HCT116 (cell line): ENCODE measurements at regions not wholly inside any gene's neighbourhood (a gene's known extent, or its start where the extent isn't known, plus 50 kb on each side); places are given as distances from the start of the nearest gene placed in this dataset.

Experiments
- ATAC-seq: fragments of 200-7000 bp; cut with Tn5 transposase; 2 replicates; pipeline ENCODE4 v1.9.1; 2020; ENCODE audit warnings: mild to moderate bottlenecking, moderate library complexity
- BruUV-seq: library from RNA; stranded (reverse); fragments of 400-500 nt; replicated peaks from 2 replicates; lab custom pipeline; 2021; lab: Mats Ljungman, UMichigan
- CTCF ChIA-PET: fragments of 300-600 bp; sonication (Branson Sonifier 250); formaldehyde crosslinking; loops from one replicate; lab custom pipeline; 2021; ENCODE audit warnings: antibody characterized with exemption; lab: Charles Lee
- POLR2A ChIA-PET: fragments of 300-600, 350-600 bp; sonication (Branson Sonifier 250); formaldehyde crosslinking; loops from one replicate; lab custom pipeline; 2021; ENCODE audit warnings: antibody characterized with exemption; lab: Charles Lee
- RAD21 ChIA-PET, 2 experiments: fragments of 300-600 bp; sonication (Branson Sonifier 250); formaldehyde crosslinking; loops; one replicate each; lab custom pipeline; 2023; ENCODE audit warnings: low total read pairs in 2 of 2; ENCODE audit not compliant: uncharacterized antibody in 2 of 2, unreplicated experiment in 2 of 2, low non-redundant PET in 1 of 2; lab: Charles Lee
- DNase-seq: peaks from one replicate; pipeline ENCODE4 v3.0.0-alpha.2; 2010; ENCODE audit warnings: low read depth, low spot score
- H2AFZ ChIP-seq: fragments of 200-600 bp; shearing (Covaris generic), sonication (generic); 2 replicates; pipeline ENCODE4 v1.6.1; 2017; ENCODE audit warnings: low read depth, mixed run types, mixed read lengths, antibody characterized with exemption, low read length; ENCODE audit not compliant: poor library complexity, severe bottlenecking
- H3K27ac ChIP-seq: 2 replicates; pipeline ENCODE4 v1.5.1; 2012; ENCODE audit warnings: low read depth, low read length
- H3K27me3 ChIP-seq: fragments of 200-600 bp; sonication (generic); 2 replicates; pipeline ENCODE4 v1.6.1; 2016; ENCODE audit warnings: mixed run types, low read length, mixed read lengths; ENCODE audit not compliant: insufficient read depth
- H3K36me3 ChIP-seq, 2 experiments: fragments of 200-500 bp in 1 of 2; fragments of 200-600 bp in 1 of 2; sonication (Bioruptor generic) in 1 of 2; sonication (generic) in 1 of 2; 2 replicates each; pipeline versions ENCODE4 v1.5.1 to v1.6.1; 2014 to 2016; ENCODE audit warnings: low read length in 2 of 2, inconsistent platforms in 1 of 2, mixed read lengths in 1 of 2, mixed run types in 1 of 2; ENCODE audit not compliant: insufficient read depth in 2 of 2, control insufficient read depth in 1 of 2
- H3K4me1 ChIP-seq, 2 experiments: fragments of 200-600 bp in 1 of 2; sonication (generic) in 1 of 2; 2 replicates each; pipeline versions ENCODE4 v1.5.1 to v1.6.1; 2012 to 2017; ENCODE audit warnings: low read length in 2 of 2, inconsistent platforms in 1 of 2, mild to moderate bottlenecking in 1 of 2, mixed read lengths in 1 of 2, mixed run types in 1 of 2, moderate library complexity in 1 of 2; ENCODE audit not compliant: insufficient read depth in 2 of 2, control insufficient read depth in 1 of 2
- H3K4me2 ChIP-seq: fragments of 200-600 bp; sonication (generic); 2 replicates; pipeline ENCODE4 v1.6.1; 2017; ENCODE audit warnings: mixed run types, low read length, mixed read lengths
- H3K4me3 ChIP-seq, 2 experiments: fragments of 200-600 bp in 1 of 2; sonication (generic) in 1 of 2; replicated peaks in 1 of 2; 2 replicates each; pipeline ENCODE4 v1.5.1; 2011 to 2016; ENCODE audit warnings: low read length in 2 of 2, control low read depth in 1 of 2, low read depth in 1 of 2, mild to moderate bottlenecking in 1 of 2, mixed read lengths in 1 of 2, mixed run types in 1 of 2
- H3K79me2 ChIP-seq: fragments of 200-600 bp; sonication (generic); 2 replicates; pipeline ENCODE4 v1.6.1; 2017; ENCODE audit warnings: mild to moderate bottlenecking, mixed run types, low read length, moderate library complexity, mixed read lengths; ENCODE audit not compliant: insufficient read depth
- H3K9ac ChIP-seq: fragments of 200-600 bp; sonication (generic); 2 replicates; pipeline ENCODE4 v1.6.1; 2016; ENCODE audit warnings: low read length, mixed read lengths
- H3K9me2 ChIP-seq: fragments of 200-600 bp; sonication (generic), shearing (Covaris generic); 2 replicates; pipeline ENCODE4 v1.6.1; 2017; ENCODE audit warnings: mixed run types, mild to moderate bottlenecking, moderate library complexity; ENCODE audit not compliant: insufficient read depth
- H3K9me3 ChIP-seq, 2 experiments: fragments of 200-500 bp in 1 of 2; fragments of 200-600 bp in 1 of 2; sonication (Bioruptor generic) in 1 of 2; sonication (generic) in 1 of 2; 2 replicates each; pipeline ENCODE4 v1.6.1; 2014 to 2017; ENCODE audit warnings: low read length in 2 of 2, mixed read lengths in 2 of 2, inconsistent platforms in 1 of 2, low read depth in 1 of 2, mild to moderate bottlenecking in 1 of 2, mixed run types in 1 of 2, moderate library complexity in 1 of 2; ENCODE audit not compliant: control insufficient read depth in 1 of 2, insufficient read depth in 1 of 2
- H4K20me1 ChIP-seq: fragments of 200-600 bp; sonication (generic), shearing (Covaris generic); 2 replicates; pipeline ENCODE4 v1.6.1; 2017; ENCODE audit warnings: mixed run types, mild to moderate bottlenecking, moderate library complexity; ENCODE audit not compliant: insufficient read depth
- CBX3 ChIP-seq: IDR thresholded peaks from 2 replicates; pipeline ENCODE4 v1.6.1; 2012; ENCODE audit warnings: low read depth
- EGR1 ChIP-seq: IDR thresholded peaks from 2 replicates; pipeline ENCODE4 v1.6.1; 2012; ENCODE audit warnings: low read depth
- ELF1 ChIP-seq: IDR thresholded peaks from 2 replicates; pipeline ENCODE4 v1.6.1; 2012; ENCODE audit warnings: low read depth, borderline replicate concordance
- EZH2 ChIP-seq: fragments of 200-600 bp; sonication (generic); IDR thresholded peaks from 2 replicates; pipeline ENCODE4 v1.6.1; 2017; ENCODE audit warnings: antibody characterized with exemption, mixed run types
- EZH2phosphoT487 ChIP-seq: fragments of 200-600 bp; IDR thresholded peaks from 2 replicates; pipeline ENCODE4 v1.6.1; 2018; ENCODE audit warnings: antibody characterized with exemption, borderline replicate concordance
- FOSL1 ChIP-seq: IDR thresholded peaks from 2 replicates; pipeline ENCODE4 v1.6.1; 2012; ENCODE audit warnings: low read depth
- POLR2A ChIP-seq: IDR thresholded peaks from 2 replicates; pipeline ENCODE4 v1.7.0; 2011; ENCODE audit warnings: borderline replicate concordance; ENCODE audit not compliant: insufficient read depth, insufficient read length; ENCODE audit errors: extremely low read depth
- RAD21 ChIP-seq: IDR thresholded peaks from 2 replicates; pipeline ENCODE4 v1.6.1; 2012; ENCODE audit warnings: low read depth, mild to moderate bottlenecking
- SIN3A ChIP-seq: IDR thresholded peaks from 2 replicates; pipeline ENCODE4 v1.6.1; 2012; ENCODE audit warnings: low read depth
- SP1 ChIP-seq: IDR thresholded peaks from 2 replicates; pipeline ENCODE4 v1.6.1; 2012; ENCODE audit warnings: low read depth
- SRF ChIP-seq: IDR thresholded peaks from 2 replicates; pipeline ENCODE4 v1.6.1; 2012; ENCODE audit warnings: low read depth
- YY1 ChIP-seq: IDR thresholded peaks from 2 replicates; pipeline ENCODE4 v1.6.1; 2011; ENCODE audit warnings: low read length, low read depth, moderate library complexity, mild to moderate bottlenecking; ENCODE audit not compliant: insufficient replicate concordance; ENCODE audit errors: extremely low read depth
- ZBTB33 ChIP-seq: IDR thresholded peaks from 2 replicates; pipeline ENCODE4 v1.6.1; 2011; ENCODE audit warnings: mild to moderate bottlenecking, low read length, moderate library complexity; ENCODE audit not compliant: insufficient replicate concordance; ENCODE audit errors: extremely low read depth
- ZFX ChIP-seq: fragments of 450-650 bp; IDR thresholded peaks from 2 replicates; pipeline ENCODE4 v1.6.1; 2017
- ZNF274 ChIP-seq: fragments of 200-500 bp; sonication (Bioruptor generic); IDR thresholded peaks from 2 replicates; pipeline ENCODE4 v1.6.1; 2014; ENCODE audit warnings: mild to moderate bottlenecking, low read depth, low read length, inconsistent platforms
- intact Hi-C: fragments of 100-400 bp; cut with micrococcal nuclease; formaldehyde crosslinking; loops from 2 replicates; pipeline ENCODE4 v1.10.0; 2022
- TF ChIP-seq, protein P1 (sequence below): IDR thresholded peaks from 2 replicates; pipeline ENCODE4 v1.6.1; 2012; ENCODE audit warnings: low read depth
- TF ChIP-seq, protein P2 (sequence below): IDR thresholded peaks from 2 replicates; pipeline ENCODE4 v1.6.1; 2012
- TF ChIP-seq, protein P3 (sequence below), 3 experiments: fragments of 200-600 bp in 1 of 3; sonication (generic) in 1 of 3; IDR thresholded peaks in 2 of 3; conservative IDR thresholded peaks in 1 of 3; 2 replicates each; pipeline ENCODE4 v1.5.1; 2012 to 2017; ENCODE audit warnings: low read depth in 2 of 3, low read length in 2 of 3, antibody characterized with exemption in 1 of 3, borderline replicate concordance in 1 of 3, control low read depth in 1 of 3, mild to moderate bottlenecking in 1 of 3, mixed read lengths in 1 of 3, mixed run types in 1 of 3, moderate library complexity in 1 of 3; ENCODE audit not compliant: insufficient read depth in 1 of 3

DNA sequence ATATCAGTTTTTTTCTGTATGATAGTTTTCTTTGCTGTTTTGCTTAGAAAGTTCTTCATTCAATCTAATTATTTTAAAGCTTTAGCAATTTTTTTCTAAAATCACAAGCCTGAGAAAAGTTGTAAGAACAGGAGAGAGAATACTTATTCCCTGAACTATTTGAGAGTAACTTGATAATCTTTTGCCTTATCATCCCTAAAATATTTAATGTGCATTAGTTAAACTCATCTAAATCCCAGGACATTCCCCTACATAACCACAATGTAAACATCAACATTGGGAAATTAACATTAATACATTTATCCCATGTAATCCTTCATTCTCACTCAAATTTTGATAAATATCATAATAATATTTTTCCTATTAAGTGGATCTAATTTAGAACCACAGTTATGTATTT, 241.8 kb downstream of the CD109 start:
- H3K9me3 ChIP-seq = no peaks in the 10 kb centered on the region
- BruUV-seq = no TSS peak
- H2AFZ ChIP-seq = no peak overlapping the region
- no peak overlapping the region for H3K4me2 ChIP-seq
- TF ChIP-seq, protein P1, sequence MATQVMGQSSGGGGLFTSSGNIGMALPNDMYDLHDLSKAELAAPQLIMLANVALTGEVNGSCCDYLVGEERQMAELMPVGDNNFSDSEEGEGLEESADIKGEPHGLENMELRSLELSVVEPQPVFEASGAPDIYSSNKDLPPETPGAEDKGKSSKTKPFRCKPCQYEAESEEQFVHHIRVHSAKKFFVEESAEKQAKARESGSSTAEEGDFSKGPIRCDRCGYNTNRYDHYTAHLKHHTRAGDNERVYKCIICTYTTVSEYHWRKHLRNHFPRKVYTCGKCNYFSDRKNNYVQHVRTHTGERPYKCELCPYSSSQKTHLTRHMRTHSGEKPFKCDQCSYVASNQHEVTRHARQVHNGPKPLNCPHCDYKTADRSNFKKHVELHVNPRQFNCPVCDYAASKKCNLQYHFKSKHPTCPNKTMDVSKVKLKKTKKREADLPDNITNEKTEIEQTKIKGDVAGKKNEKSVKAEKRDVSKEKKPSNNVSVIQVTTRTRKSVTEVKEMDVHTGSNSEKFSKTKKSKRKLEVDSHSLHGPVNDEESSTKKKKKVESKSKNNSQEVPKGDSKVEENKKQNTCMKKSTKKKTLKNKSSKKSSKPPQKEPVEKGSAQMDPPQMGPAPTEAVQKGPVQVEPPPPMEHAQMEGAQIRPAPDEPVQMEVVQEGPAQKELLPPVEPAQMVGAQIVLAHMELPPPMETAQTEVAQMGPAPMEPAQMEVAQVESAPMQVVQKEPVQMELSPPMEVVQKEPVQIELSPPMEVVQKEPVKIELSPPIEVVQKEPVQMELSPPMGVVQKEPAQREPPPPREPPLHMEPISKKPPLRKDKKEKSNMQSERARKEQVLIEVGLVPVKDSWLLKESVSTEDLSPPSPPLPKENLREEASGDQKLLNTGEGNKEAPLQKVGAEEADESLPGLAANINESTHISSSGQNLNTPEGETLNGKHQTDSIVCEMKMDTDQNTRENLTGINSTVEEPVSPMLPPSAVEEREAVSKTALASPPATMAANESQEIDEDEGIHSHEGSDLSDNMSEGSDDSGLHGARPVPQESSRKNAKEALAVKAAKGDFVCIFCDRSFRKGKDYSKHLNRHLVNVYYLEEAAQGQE = no peak
- no peak for TF ChIP-seq SRF
- no peak for TF ChIP-seq FOSL1
- TF ChIP-seq ELF1 = no peak
- no peak for TF ChIP-seq CBX3
- TF ChIP-seq EZH2 = no peak
- no peak for TF ChIP-seq EZH2phosphoT487
- no peak for TF ChIP-seq YY1
- TF ChIP-seq, protein P2, sequence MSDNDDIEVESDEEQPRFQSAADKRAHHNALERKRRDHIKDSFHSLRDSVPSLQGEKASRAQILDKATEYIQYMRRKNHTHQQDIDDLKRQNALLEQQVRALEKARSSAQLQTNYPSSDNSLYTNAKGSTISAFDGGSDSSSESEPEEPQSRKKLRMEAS = no peak
- TF ChIP-seq ZFX = no peak
- no peak for TF ChIP-seq POLR2A
- TF ChIP-seq SIN3A = no peak
- TF ChIP-seq ZBTB33 = no peak
- TF ChIP-seq RAD21 = no peak
- no peak for TF ChIP-seq EGR1
- TF ChIP-seq ZNF274 = no peak
- no peak for TF ChIP-seq SP1
- TF ChIP-seq, protein P3, sequence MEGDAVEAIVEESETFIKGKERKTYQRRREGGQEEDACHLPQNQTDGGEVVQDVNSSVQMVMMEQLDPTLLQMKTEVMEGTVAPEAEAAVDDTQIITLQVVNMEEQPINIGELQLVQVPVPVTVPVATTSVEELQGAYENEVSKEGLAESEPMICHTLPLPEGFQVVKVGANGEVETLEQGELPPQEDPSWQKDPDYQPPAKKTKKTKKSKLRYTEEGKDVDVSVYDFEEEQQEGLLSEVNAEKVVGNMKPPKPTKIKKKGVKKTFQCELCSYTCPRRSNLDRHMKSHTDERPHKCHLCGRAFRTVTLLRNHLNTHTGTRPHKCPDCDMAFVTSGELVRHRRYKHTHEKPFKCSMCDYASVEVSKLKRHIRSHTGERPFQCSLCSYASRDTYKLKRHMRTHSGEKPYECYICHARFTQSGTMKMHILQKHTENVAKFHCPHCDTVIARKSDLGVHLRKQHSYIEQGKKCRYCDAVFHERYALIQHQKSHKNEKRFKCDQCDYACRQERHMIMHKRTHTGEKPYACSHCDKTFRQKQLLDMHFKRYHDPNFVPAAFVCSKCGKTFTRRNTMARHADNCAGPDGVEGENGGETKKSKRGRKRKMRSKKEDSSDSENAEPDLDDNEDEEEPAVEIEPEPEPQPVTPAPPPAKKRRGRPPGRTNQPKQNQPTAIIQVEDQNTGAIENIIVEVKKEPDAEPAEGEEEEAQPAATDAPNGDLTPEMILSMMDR (IDR thresholded peaks at IDR 0.05 in 2 of 3, conservative IDR thresholded peaks at IDR 0.05 in 1 of 3; ENCODE audit: borderline replicate concordance in 1 of 3, insufficient read depth in 1 of 3, low read depth in 2 of 3, low read length in 2 of 3) = no peak
- no peaks in the 10 kb centered on the region for H3K27me3 ChIP-seq
- H4K20me1 ChIP-seq = no peaks in the 10 kb centered on the region
- no peak overlapping the region for H3K4me3 ChIP-seq
- intact Hi-C loops = no loop called here
- no peak overlapping the region for H3K27ac ChIP-seq
- no peaks in the 10 kb centered on the region for H3K79me2 ChIP-seq
- ChIA-PET CTCF (no interaction called here), POLR2A (no interaction called here), RAD21 (no interaction called here)
- no peaks in the 10 kb centered on the region for H3K36me3 ChIP-seq
- no peak for ATAC-seq
- H3K4me1 ChIP-seq = peaks cover 0 to 7% of the 10 kb centered on the region in 2 experiments; a peak in 1 of 4 replicates
- H3K9ac ChIP-seq = no peak overlapping the region
- no peaks in the 10 kb centered on the region for H3K9me2 ChIP-seq
- no peak for DNase-seq
